B cell (primary cell): ENCODE measurements at regions not wholly inside any gene's neighbourhood (a gene's known extent, or its start where the extent isn't known, plus 50 kb on each side); places are given as distances from the start of the nearest gene placed in this dataset.

Source experiments
- ATAC-seq: fragments of 200-7000 bp; cut with Tn5 transposase; one replicate; pipeline ENCODE4 v1.10.0; 2021; ENCODE audit warnings: low read depth, mild to moderate bottlenecking, moderate number of reproducible peaks, moderate library complexity
- CTCF ChIA-PET: fragments of 350-600 bp; sonication (Branson Sonifier 250); formaldehyde crosslinking; loops from one replicate; lab custom pipeline; 2021; ENCODE audit warnings: antibody characterized with exemption, inconsistent platforms; lab: Charles Lee
- POLR2A ChIA-PET: fragments of 350-600 bp; sonication (Branson Sonifier 250); formaldehyde crosslinking; loops from one replicate; lab custom pipeline; 2021; ENCODE audit warnings: antibody characterized with exemption; lab: Charles Lee
- DNase-seq: peaks from one replicate; pipeline ENCODE4 v3.0.0; 2013
- H2AFZ ChIP-seq: 2 replicates; pipeline ENCODE4 v1.6.1; 2012; ENCODE audit warnings: mild to moderate bottlenecking, low read depth, low read length; ENCODE audit not compliant: insufficient read depth, poor library complexity, severe bottlenecking
- H3K27ac ChIP-seq, 2 donors: 1 replicate in 1 of 2; 2 replicates in 1 of 2; pipeline ENCODE4 v1.5.1; 2012 to 2013; ENCODE audit warnings: low read length in 2 of 2, mild to moderate bottlenecking in 2 of 2, moderate library complexity in 1 of 2
- H3K27me3 ChIP-seq, 4 experiments: fragments of 200-600 bp in 1 of 4; sonication (generic) in 1 of 4; replicated peaks in 1 of 4; 1 replicate in 2 of 4; 2 replicates in 2 of 4; pipeline versions ENCODE4 v1.6.1 to v1.7.0; 2013 to 2016; ENCODE audit warnings: low read length in 3 of 4, mild to moderate bottlenecking in 2 of 4, mixed read lengths in 1 of 4, moderate library complexity in 1 of 4; ENCODE audit not compliant: insufficient read depth in 4 of 4, control insufficient read depth in 3 of 4; ENCODE audit errors: control extremely low read depth in 1 of 4
- H3K36me3 ChIP-seq, 2 experiments: replicated peaks in 1 of 2; 1 replicate in 1 of 2; 2 replicates in 1 of 2; pipeline versions ENCODE4 v1.6.1 to v1.7.1; 2013; ENCODE audit warnings: low read length in 1 of 2; ENCODE audit not compliant: insufficient read depth in 2 of 2, control insufficient read depth in 1 of 2; ENCODE audit errors: control extremely low read depth in 1 of 2, extremely low read depth in 1 of 2
- H3K4me1 ChIP-seq, 2 donors: fragments of 200-600 bp in 1 of 2; sonication (generic) in 1 of 2; 1 replicate in 1 of 2; 2 replicates in 1 of 2; pipeline versions ENCODE4 v1.5.1 to v1.6.1; 2013 to 2017; ENCODE audit warnings: low read length in 2 of 2; ENCODE audit not compliant: control insufficient read depth in 2 of 2, insufficient read depth in 2 of 2
- H3K4me2 ChIP-seq: replicated peaks from 2 replicates; pipeline ENCODE3; 2012; ENCODE audit warnings: mild to moderate bottlenecking, low read depth, low read length; ENCODE audit not compliant: poor library complexity, severe bottlenecking
- H3K4me3 ChIP-seq, 5 experiments: fragments of 200-600 bp in 1 of 5; sonication (generic) in 1 of 5; 1 replicate in 3 of 5; 2 replicates in 2 of 5; pipeline versions ENCODE4 v1.5.1 to v1.7.0; 2011 to 2016; ENCODE audit warnings: low read length in 4 of 5, mild to moderate bottlenecking in 4 of 5, low read depth in 2 of 5, control low read depth in 1 of 5, moderate library complexity in 1 of 5; ENCODE audit not compliant: insufficient read depth in 1 of 5; ENCODE audit errors: control extremely low read depth in 1 of 5, extremely low read depth in 1 of 5
- H3K79me2 ChIP-seq: fragments of 200-600 bp; sonication (generic); one replicate; pipeline ENCODE4 v1.6.0; 2016; ENCODE audit warnings: low read length; ENCODE audit not compliant: control insufficient read depth, insufficient read depth
- H3K9ac ChIP-seq: fragments of 200-600 bp; sonication (generic); 2 replicates; pipeline ENCODE4 v1.6.1; 2017; ENCODE audit warnings: mild to moderate bottlenecking, low read length, moderate library complexity
- H3K9me3 ChIP-seq, 3 donors: one replicate each; pipeline versions ENCODE4 v1.6.1 to v1.7.1; 2013; ENCODE audit warnings: low read length in 2 of 3; ENCODE audit not compliant: control insufficient read depth in 2 of 3, insufficient read depth in 1 of 3; ENCODE audit errors: control extremely low read depth in 1 of 3
- H4K20me1 ChIP-seq: 2 replicates; pipeline ENCODE4 v1.6.0; 2012; ENCODE audit warnings: mild to moderate bottlenecking, low read length; ENCODE audit not compliant: insufficient read depth, control insufficient read depth, poor library complexity, severe bottlenecking
- H3K27ac Mint-ChIP-seq: one replicate; pipeline ENCODE4 v1.8.0; 2021; ENCODE audit warnings: mixed read lengths
- H3K27me3 Mint-ChIP-seq: one replicate; pipeline ENCODE4 v1.8.0; 2021; ENCODE audit warnings: mixed read lengths
- H3K4me1 Mint-ChIP-seq: one replicate; pipeline ENCODE4 v1.8.0; 2021; ENCODE audit warnings: mixed read lengths
- H3K4me3 Mint-ChIP-seq: one replicate; pipeline ENCODE4 v1.8.0; 2021; ENCODE audit warnings: mixed read lengths
- H3K9me3 Mint-ChIP-seq: one replicate; pipeline ENCODE4 v1.8.0; 2022; ENCODE audit warnings: mixed read lengths; ENCODE audit not compliant: insufficient read depth
- CTCF ChIP-seq: fragments of 200-600 bp; IDR thresholded peaks from one replicate; pipeline ENCODE4 v1.8.0; 2022; ENCODE audit warnings: antibody characterized with exemption, mild to moderate bottlenecking
- EZH2 ChIP-seq: IDR thresholded peaks from 2 replicates; pipeline ENCODE4 v1.6.1; 2012; ENCODE audit warnings: borderline replicate concordance, low read depth, mild to moderate bottlenecking, moderate library complexity, low read length; ENCODE audit not compliant: insufficient read depth, poor library complexity, severe bottlenecking
- WGBS: methylation state at CpG from one replicate; pipeline ENCODE4 v1.1.5; 2013; ENCODE audit warnings: missing lambda C conversion rate; ENCODE audit not compliant: insufficient coverage; 5-methylcytosine and 5-hydroxymethylcytosine counted together
- intact Hi-C: fragments of 100-400 bp; cut with micrococcal nuclease; formaldehyde crosslinking; loops from one replicate; pipeline ENCODE4 v1.10.0; 2022

GRCh38 chr9:115649991-115650472 is 503.6 kb upstream of the PAPPA start:
- no peaks in the 10 kb centered on the region for H3K27me3 Mint-ChIP-seq
- Histone ChIP-seq H3K4me3 (no peak overlapping the region), H3K27me3 (no peaks in the 10 kb centered on the region), H3K9ac (no peak overlapping the region), H2AFZ (no peak overlapping the region), H3K79me2 (no peaks in the 10 kb centered on the region), H3K4me2 (no peak overlapping the region), H3K36me3 (no peaks in the 10 kb centered on the region), H4K20me1 (no peaks in the 10 kb centered on the region), H3K9me3 (no peaks in the 10 kb centered on the region), H3K27ac (no peak overlapping the region), H3K4me1 (no peaks in the 10 kb centered on the region)
- H3K4me1 Mint-ChIP-seq: no peaks in the 10 kb centered on the region
- 75% methylated on average over 9 of the region's 9 CpGs for WGBS
- H3K4me3 Mint-ChIP-seq: no peak overlapping the region
- ATAC-seq: no peak
- TF ChIP-seq EZH2 (no peak), CTCF (no peak)
- H3K9me3 Mint-ChIP-seq: no peaks in the 10 kb centered on the region
- intact Hi-C loops: no loop called here
- no peak overlapping the region for H3K27ac Mint-ChIP-seq
- DNase-seq: no peak
- CTCF ChIA-PET: no interaction called here
- POLR2A ChIA-PET: no interaction called here

- H3K4me1 Mint-ChIP-seq: no peaks in the 10 kb centered on the region
- Histone ChIP-seq H3K4me1 (no peaks in the 10 kb centered on the region), H4K20me1 (no peaks in the 10 kb centered on the region), H3K27me3 (no peaks in the 10 kb centered on the region), H3K4me3 (no peak overlapping the region), H3K36me3 (no peaks in the 10 kb centered on the region), H3K27ac (no peak overlapping the region), H2AFZ (no peak overlapping the region), H3K79me2 (no peaks in the 10 kb centered on the region), H3K9ac (no peak overlapping the region), H3K4me2 (no peak overlapping the region), H3K9me3 (no peaks in the 10 kb centered on the region)
- CTCF ChIA-PET: no interaction called here
- ATAC-seq: no peak
- H3K4me3 Mint-ChIP-seq: no peak overlapping the region
- H3K9me3 Mint-ChIP-seq: no peaks in the 10 kb centered on the region
- H3K27ac Mint-ChIP-seq: no peak overlapping the region
- intact Hi-C loops: no loop called here
- TF ChIP-seq EZH2: no peak
- no peak for TF ChIP-seq CTCF
- POLR2A ChIA-PET: no interaction called here
- DNase-seq: no peak
- H3K27me3 Mint-ChIP-seq: no peaks in the 10 kb centered on the region
Measured at GRCh38 chr9:115650768-115651167, 502.8 kb upstream of the PAPPA start.
